NOMO-1 (cell line): ENCODE measurements at regions not wholly inside any gene's neighbourhood (a gene's known extent, or its start where the extent isn't known, plus 50 kb on each side); places are given as distances from the start of the nearest gene placed in this dataset.

Experiments used
- DNase-seq, 2 experiments: peaks; one replicate each; lab custom pipeline; 2025; ENCODE audit not compliant: unreplicated experiment in 2 of 2; lab: John Stamatoyannopoulos, UW

- DNase-seq, result no peak
Measured at GRCh38 chr18:37764541-37765288, 199.1 kb upstream of the CELF4 start.

GRCh38 chr18:37762076-37762621 lies 196.6 kb upstream of the CELF4 start:
- DNase-seq, result no peak

- no peak for DNase-seq
Measured at GRCh38 chr18:37754141-37754540, 188.5 kb upstream of the CELF4 start.

GRCh38 chr18:37742436-37742835 lies 176.8 kb upstream of the CELF4 start:
- DNase-seq, result no peak

GRCh38 chr18:37741032-37741623 lies 175.5 kb upstream of the CELF4 start:
- no peak for DNase-seq

GRCh38 chr18:37734406-37734805 lies 168.8 kb upstream of the CELF4 start:
- no peak for DNase-seq

GRCh38 chr18:37729716-37730115 lies 164.1 kb upstream of the CELF4 start:
- DNase-seq, result no peak

- no peak for DNase-seq
Measured at GRCh38 chr18:37724206-37724605, 158.6 kb upstream of the CELF4 start.

GRCh38 chr18:37721544-37722522 lies 156.2 kb upstream of the CELF4 start:
- no peak for DNase-seq

GRCh38 chr18:37720663-37721062 lies 155.1 kb upstream of the CELF4 start:
- no peak for DNase-seq

- no peak for DNase-seq
Measured at GRCh38 chr18:37717656-37718055, 152.1 kb upstream of the CELF4 start.

- DNase-seq, result no peak
Measured at GRCh38 chr18:37717098-37717497, 151.5 kb upstream of the CELF4 start.

- DNase-seq, result no peak
Measured at GRCh38 chr18:37716106-37716735, 150.6 kb upstream of the CELF4 start.

GRCh38 chr18:37714691-37715090 lies 149.1 kb upstream of the CELF4 start:
- DNase-seq, result no peak

- DNase-seq, result no peak
Measured at GRCh38 chr18:37712776-37713175, 147.2 kb upstream of the CELF4 start.

- DNase-seq, result no peak
Measured at GRCh38 chr18:37711766-37712505, 146.3 kb upstream of the CELF4 start.

- DNase-seq, result no peak
Measured at GRCh38 chr18:37710726-37711125, 145.1 kb upstream of the CELF4 start.

GRCh38 chr18:37709740-37710139 lies 144.1 kb upstream of the CELF4 start:
- DNase-seq, result no peak

GRCh38 chr18:37705016-37705415 lies 139.4 kb upstream of the CELF4 start:
- no peak for DNase-seq

GRCh38 chr18:37702841-37703240 lies 137.2 kb upstream of the CELF4 start:
- no peak for DNase-seq
